Stimulated activated CD4-positive, alpha-beta T cell treated with anti-CD3 and anti-CD28 coated beads, Interleukin-12 subunit alpha, Interleukin-12 subunit beta, amount 100 ng/mL, for 4 hours (primary cell): ENCODE measurements at regions not wholly inside any gene's neighbourhood (a gene's known extent, or its start where the extent isn't known, plus 50 kb on each side); places are given as distances from the start of the nearest gene placed in this dataset.

Experiments used
- DNase-seq: peaks from one replicate; pipeline ENCODE4 v3.0.0-alpha.2; 2020

- no peak for DNase-seq
Observed at GRCh38 chr6:156174031-156174890, 602.9 kb upstream of the ARID1B start.

- no peak for DNase-seq
Observed at GRCh38 chr6:156169371-156169770, 607.8 kb upstream of the ARID1B start.

- no peak for DNase-seq
Observed at GRCh38 chr6:156167625-156168071, 609.5 kb upstream of the ARID1B start.

- no peak for DNase-seq
Observed at GRCh38 chr6:156167016-156167624, 610.1 kb upstream of the ARID1B start.

- no peak for DNase-seq
Observed at GRCh38 chr6:156166093-156166492, 611.1 kb upstream of the ARID1B start.

- no peak for DNase-seq
Observed at GRCh38 chr6:156164701-156165452, 612.3 kb upstream of the ARID1B start.

- no peak for DNase-seq
Observed at GRCh38 chr6:156163311-156163710, 613.9 kb upstream of the ARID1B start.

GRCh38 chr6:156161471-156161870, 615.7 kb upstream of the ARID1B start:
- no peak for DNase-seq

GRCh38 chr6:156160795-156161165, 616.4 kb upstream of the ARID1B start:
- DNase-seq = no peak

- DNase-seq = no peak
Observed at GRCh38 chr6:156160007-156160794, 617.0 kb upstream of the ARID1B start.

- no peak for DNase-seq
Observed at GRCh38 chr6:156154896-156155295, 622.3 kb upstream of the ARID1B start.

GRCh38 chr6:156150391-156150790, 626.8 kb upstream of the ARID1B start:
- no peak for DNase-seq

- no peak for DNase-seq
Observed at GRCh38 chr6:156146891-156147290, 630.3 kb upstream of the ARID1B start.

- DNase-seq = no peak
Observed at GRCh38 chr6:156131221-156131903, 645.8 kb upstream of the ARID1B start.

- no peak for DNase-seq
Observed at GRCh38 chr6:156126535-156126934, 650.6 kb upstream of the ARID1B start.

- DNase-seq = no peak
Observed at GRCh38 chr6:156125844-156126243, 651.3 kb upstream of the ARID1B start.

- no peak for DNase-seq
Observed at GRCh38 chr6:156123731-156124130, 653.4 kb upstream of the ARID1B start.

- DNase-seq = no peak
Observed at GRCh38 chr6:156121973-156122372, 655.2 kb upstream of the ARID1B start.

- DNase-seq = no peak
Observed at GRCh38 chr6:156114541-156114940, 658.9 kb upstream of the NOX3 start.

GRCh38 chr6:156113631-156114030, 658.0 kb upstream of the NOX3 start:
- DNase-seq = no peak

- DNase-seq = no peak
Observed at GRCh38 chr6:156111913-156112312, 656.3 kb upstream of the NOX3 start.

- no peak for DNase-seq
Observed at GRCh38 chr6:156110249-156110648, 654.6 kb upstream of the NOX3 start.
